ENCODE measurements at regions not wholly inside any gene's neighbourhood (a gene's known extent, or its start where the extent isn't known, plus 50 kb on each side); places are given as distances from the start of the nearest gene placed in this dataset.

DNA sequence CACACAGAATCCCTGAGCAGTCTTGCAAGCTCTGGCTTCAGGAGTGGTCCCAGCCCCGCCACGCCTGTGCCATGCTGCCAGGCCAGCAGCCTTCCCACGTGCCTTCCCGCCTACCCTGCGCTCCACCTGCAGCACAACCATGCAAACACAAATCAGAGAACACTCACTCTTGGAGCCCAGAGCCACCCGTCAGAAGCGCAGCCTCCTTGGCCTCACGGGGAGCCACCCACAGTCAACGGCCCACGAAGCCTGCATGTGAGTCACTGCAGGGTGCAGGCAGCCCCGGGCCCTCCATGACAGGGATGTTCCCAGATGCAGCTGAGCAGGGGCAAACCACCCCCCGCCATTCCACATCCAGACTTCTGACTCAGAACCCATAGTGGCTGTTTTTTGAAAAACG is 217.0 kb downstream of the DLL1 start:
- no peak for TF ChIP-seq CTCF (IDR thresholded peaks at IDR 0.05; ENCODE audit: control insufficient read depth, insufficient read depth, low read depth, low read length, missing control alignments)

GRCh38 chr6:170072246-170072645 is 218.6 kb downstream of the DLL1 start:
- TF ChIP-seq CTCF (IDR thresholded peaks at IDR 0.05; ENCODE audit: control insufficient read depth, insufficient read depth, low read depth, low read length, missing control alignments) = no peak
- no peak for DNase-seq (ENCODE audit: low read depth)
- H3K4me3 ChIP-seq (ENCODE audit: control insufficient read depth, low read depth, low read length) = no peak overlapping the region

More for the DNA sequence above, 217.0 kb downstream of the DLL1 start:
- no peak overlapping the region for H3K4me3 ChIP-seq (ENCODE audit: control insufficient read depth, low read depth, low read length)
- no peak for DNase-seq (ENCODE audit: low read depth)

- TF ChIP-seq CTCF (IDR thresholded peaks at IDR 0.05; ENCODE audit: control insufficient read depth, insufficient read depth, low read depth, low read length, missing control alignments) = no peak
- no peak for DNase-seq (ENCODE audit: low read depth)
- no peak overlapping the region for H3K4me3 ChIP-seq (ENCODE audit: control insufficient read depth, low read depth, low read length)
These were observed 221.3 kb downstream of the DLL1 start for GRCh38 chr6:170069611-170070010.

GRCh38 chr6:170068496-170068895 is 222.4 kb downstream of the DLL1 start:
- no peak for DNase-seq (ENCODE audit: low read depth)
- no peak overlapping the region for H3K4me3 ChIP-seq (ENCODE audit: control insufficient read depth, low read depth, low read length)
- TF ChIP-seq CTCF (IDR thresholded peaks at IDR 0.05; ENCODE audit: control insufficient read depth, insufficient read depth, low read depth, low read length, missing control alignments) = no peak

GRCh38 chr6:170067923-170068360 is 222.9 kb downstream of the DLL1 start:
- no peak for DNase-seq (ENCODE audit: low read depth)
- no peak overlapping the region for H3K4me3 ChIP-seq (ENCODE audit: control insufficient read depth, low read depth, low read length)
- TF ChIP-seq CTCF (IDR thresholded peaks at IDR 0.05; ENCODE audit: control insufficient read depth, insufficient read depth, low read depth, low read length, missing control alignments) = no peak

DNA sequence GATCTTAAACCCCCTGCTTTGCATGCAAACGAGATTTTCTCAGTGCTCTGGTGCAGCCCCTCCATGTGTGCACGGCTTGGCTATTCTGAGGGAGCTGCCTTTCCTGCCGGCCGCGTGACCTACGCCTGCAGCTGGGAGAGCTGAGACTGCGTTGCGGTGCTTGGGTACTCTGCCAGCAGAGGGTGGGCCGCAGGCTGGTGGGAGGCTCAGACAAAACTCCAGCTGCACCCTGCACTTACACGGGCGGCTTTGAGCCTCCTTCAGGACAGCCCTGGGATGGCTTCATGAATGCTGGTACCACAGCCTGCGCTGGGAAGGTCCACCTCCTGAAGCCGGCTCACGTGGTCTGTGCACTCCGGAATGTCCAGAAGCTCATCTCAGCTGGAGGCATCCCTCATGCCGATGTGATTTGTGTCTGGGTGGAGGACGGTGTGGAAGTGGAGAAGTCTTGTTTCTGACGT is 223.7 kb downstream of the DLL1 start:
- no peak overlapping the region for H3K4me3 ChIP-seq (ENCODE audit: control insufficient read depth, low read depth, low read length)
- no peak for DNase-seq (ENCODE audit: low read depth)
- TF ChIP-seq CTCF (IDR thresholded peaks at IDR 0.05; ENCODE audit: control insufficient read depth, insufficient read depth, low read depth, low read length, missing control alignments) = no peak

GRCh38 chr6:170066679-170067078 is 224.2 kb downstream of the DLL1 start:
- DNase-seq (ENCODE audit: low read depth) = no peak
- TF ChIP-seq CTCF (IDR thresholded peaks at IDR 0.05; ENCODE audit: control insufficient read depth, insufficient read depth, low read depth, low read length, missing control alignments) = no peak

More at GRCh38 chr6:170066679-170067078, 224.2 kb downstream of the DLL1 start:
- no peak overlapping the region for H3K4me3 ChIP-seq (ENCODE audit: control insufficient read depth, low read depth, low read length)
